Colonic mucosa (tissue), 4 donors: ENCODE measurements at regions not wholly inside any gene's neighbourhood (a gene's known extent, or its start where the extent isn't known, plus 50 kb on each side); places are given as distances from the start of the nearest gene placed in this dataset.

Experiments
- DNase-seq: peaks from one replicate; pipeline ENCODE4 v3.0.0-alpha.2; 2020
- H3K27ac ChIP-seq: fragments of 200-600 bp; one replicate; pipeline ENCODE4 v1.8.0; 2021
- H3K27me3 ChIP-seq: fragments of 200-600 bp; one replicate; pipeline ENCODE4 v1.8.0; 2021
- H3K36me3 ChIP-seq: fragments of 200-600 bp; one replicate; pipeline ENCODE4 v1.8.0; 2021
- H3K4me1 ChIP-seq: fragments of 200-600 bp; one replicate; pipeline ENCODE4 v1.8.0; 2021; ENCODE audit warnings: mild to moderate bottlenecking
- H3K4me3 ChIP-seq: fragments of 200-600 bp; one replicate; pipeline ENCODE4 v1.8.0; 2021
- H3K9ac ChIP-seq, 2 donors: one replicate each; pipeline ENCODE4 v1.7.0; 2013; ENCODE audit warnings: control low read depth in 2 of 2, low read depth in 2 of 2, low read length in 2 of 2
- H3K9me3 ChIP-seq: fragments of 200-600 bp; one replicate; pipeline ENCODE4 v1.8.0; 2021
- CTCF ChIP-seq: fragments of 200-600 bp; IDR thresholded peaks from one replicate; pipeline ENCODE4 v1.8.0; 2022; ENCODE audit warnings: antibody characterized with exemption, mild to moderate bottlenecking
- intact Hi-C: fragments of 100-400 bp; cut with DNase I; formaldehyde crosslinking; loops from one replicate; pipeline ENCODE4 v1.14.1; 2022
- donor health status: healthy.
- donor health status: DM: no; HTN: no; CAD: no.
- donor health status: DM: no; HTN: no; CAD: no.

GRCh38 chr1:38213646-38214434, 167.2 kb upstream of the POU3F1 start:
- no peaks in the 10 kb centered on the region for H3K9me3 ChIP-seq
- no peak for TF ChIP-seq CTCF
- no peak overlapping the region for H3K9ac ChIP-seq
- no peak for DNase-seq
- H3K27me3 ChIP-seq, result no peaks in the 10 kb centered on the region
- H3K27ac ChIP-seq, result no peak overlapping the region
- no peaks in the 10 kb centered on the region for H3K36me3 ChIP-seq
- H3K4me1 ChIP-seq, result no peaks in the 10 kb centered on the region
- intact Hi-C loops, result no loop called here
- no peak overlapping the region for H3K4me3 ChIP-seq

DNA sequence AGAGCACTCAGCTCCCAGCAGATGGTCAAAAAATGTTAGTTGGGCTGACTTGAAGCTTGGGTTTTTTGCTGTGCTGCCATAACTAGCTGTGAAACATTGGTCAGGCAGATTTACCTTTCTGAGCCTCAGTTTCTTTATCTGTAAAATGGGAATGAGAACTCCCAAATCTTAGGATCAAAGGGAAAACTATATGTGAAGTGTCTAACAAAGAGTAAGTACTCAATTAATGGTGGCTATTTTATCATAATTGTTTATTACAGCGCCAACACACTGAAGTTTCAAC, 164.2 kb upstream of the POU3F1 start:
- Histone ChIP-seq H3K9me3 (no peaks in the 10 kb centered on the region), H3K27me3 (no peaks in the 10 kb centered on the region), H3K9ac (no peak overlapping the region), H3K36me3 (no peaks in the 10 kb centered on the region), H3K27ac (no peak overlapping the region), H3K4me1 (no peaks in the 10 kb centered on the region), H3K4me3 (no peak overlapping the region)
- intact Hi-C loops, result no loop called here
- no peak for DNase-seq
- no peak for TF ChIP-seq CTCF

DNA sequence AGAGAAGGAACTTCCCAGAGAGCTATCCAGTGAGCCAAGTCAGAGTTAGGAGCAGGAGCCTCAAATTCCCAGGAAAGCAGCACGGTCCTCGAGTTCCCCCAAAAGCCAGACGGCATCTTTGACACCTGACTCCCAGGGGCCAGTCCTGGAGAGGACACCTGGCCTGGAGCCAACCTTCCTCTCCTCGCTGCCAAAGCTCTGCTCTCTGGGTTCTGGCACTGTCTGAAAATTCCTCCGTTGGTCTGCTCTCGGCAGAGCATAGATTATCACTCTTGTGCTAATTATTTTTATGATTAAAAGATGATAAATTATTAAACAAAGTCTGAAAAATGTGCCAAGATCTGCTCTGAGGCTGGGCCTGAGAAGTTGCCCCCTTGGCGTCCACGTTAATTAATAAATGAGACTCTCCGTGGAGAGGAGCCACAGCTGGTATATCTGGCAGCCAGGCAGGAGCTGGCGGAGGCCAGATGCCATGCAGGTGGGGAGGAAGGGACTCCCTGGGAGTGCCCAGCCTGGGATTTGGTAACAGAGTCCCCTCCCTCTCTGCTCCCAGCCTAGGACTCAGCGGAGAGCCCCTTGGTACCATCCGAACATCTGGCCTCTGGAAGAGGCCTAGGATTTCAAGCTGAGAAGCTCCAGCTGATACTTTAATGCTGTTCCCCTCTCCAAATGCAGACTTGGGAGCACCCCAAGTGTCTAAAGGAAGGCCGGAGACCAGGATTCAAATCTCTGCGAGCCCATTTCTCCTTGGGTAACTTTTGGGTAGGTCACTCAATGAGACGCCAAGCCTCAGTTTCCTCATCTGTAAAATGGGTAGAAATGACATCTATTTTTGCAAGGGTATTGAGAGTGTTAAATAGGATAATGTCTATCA, 163.7 kb upstream of the POU3F1 start:
- Histone ChIP-seq H3K27me3 (no peaks in the 10 kb centered on the region), H3K9ac (no peak overlapping the region), H3K27ac (no peak overlapping the region), H3K4me3 (no peak overlapping the region), H3K36me3 (no peaks in the 10 kb centered on the region), H3K4me1 (no peaks in the 10 kb centered on the region), H3K9me3 (no peaks in the 10 kb centered on the region)
- intact Hi-C loops, result no loop called here
- DNase-seq, result no peak
- no peak for TF ChIP-seq CTCF

- Histone ChIP-seq H3K27ac (no peak overlapping the region), H3K4me3 (no peak overlapping the region), H3K4me1 (no peaks in the 10 kb centered on the region), H3K27me3 (no peaks in the 10 kb centered on the region), H3K9me3 (no peaks in the 10 kb centered on the region), H3K9ac (no peak overlapping the region), H3K36me3 (no peaks in the 10 kb centered on the region)
- no peak for DNase-seq
- no peak for TF ChIP-seq CTCF
- intact Hi-C loops, result no loop called here
Observed at GRCh38 chr1:38208716-38209632, 162.4 kb upstream of the POU3F1 start.

GRCh38 chr1:38207906-38208305, 161.3 kb upstream of the POU3F1 start:
- Histone ChIP-seq H3K36me3 (no peaks in the 10 kb centered on the region), H3K27me3 (no peaks in the 10 kb centered on the region), H3K4me3 (no peak overlapping the region), H3K9me3 (no peaks in the 10 kb centered on the region), H3K9ac (no peak overlapping the region), H3K27ac (no peak overlapping the region), H3K4me1 (no peaks in the 10 kb centered on the region)
- no peak for TF ChIP-seq CTCF
- intact Hi-C loops, result no loop called here
- no peak for DNase-seq
